GM12878 (cell line): ENCODE measurements at regions not wholly inside any gene's neighbourhood (a gene's known extent, or its start where the extent isn't known, plus 50 kb on each side); places are given as distances from the start of the nearest gene placed in this dataset.

Source experiments
- ATAC-seq: fragments of 200-7000 bp; cut with Tn5 transposase; 3 replicates; pipeline ENCODE4 v1.9.1; 2020; ENCODE audit warnings: mild to moderate bottlenecking, moderate library complexity
- BruUV-seq: library from RNA; stranded (reverse); fragments of 400-500 nt; replicated peaks from 2 replicates; lab custom pipeline; 2021; lab: Mats Ljungman, UMichigan
- CTCF ChIA-PET: fragments of 300-600 bp; sonication (Branson Sonifier 250); formaldehyde crosslinking; extraction: SDS; loops from one replicate; lab custom pipeline; 2021; ENCODE audit warnings: inconsistent platforms; lab: Yijun Ruan, JAX
- POLR2A ChIA-PET: fragments of 350-600 bp; formaldehyde crosslinking; extraction: SDS; loops from one replicate; lab custom pipeline; 2021; ENCODE audit warnings: inconsistent platforms; lab: Charles Lee
- RAD21 ChIA-PET: fragments of 300-600 bp; sonication (Branson Sonifier 250); formaldehyde crosslinking; loops from one replicate; lab custom pipeline; 2023; ENCODE audit warnings: antibody characterized with exemption; ENCODE audit not compliant: unreplicated experiment; lab: Charles Lee
- SMC1A ChIA-PET: fragments of 300-600 bp; sonication (Branson Sonifier 250); formaldehyde crosslinking; loops from one replicate; lab custom pipeline; 2023; ENCODE audit not compliant: unreplicated experiment, uncharacterized antibody; lab: Charles Lee
- DNase-seq: peaks from one replicate; pipeline ENCODE4 v3.0.0-alpha.2; 2011; ENCODE audit warnings: low read depth, low spot score
- FAIRE-seq: peaks from 3 replicates; lab custom pipeline; 2011; peaks lifted over from hg19 to GRCh38; lab: Jason Lieb, UNC
- H2AFZ ChIP-seq: 2 replicates; pipeline ENCODE4 v1.6.0; 2011; ENCODE audit warnings: low read depth, low read length, control low read depth; ENCODE audit not compliant: control insufficient read depth
- H3K27ac ChIP-seq: 2 replicates; pipeline ENCODE4 v1.5.1; 2011; ENCODE audit warnings: control low read depth; ENCODE audit not compliant: control insufficient read depth, insufficient read depth
- H3K27me3 ChIP-seq, 2 experiments: replicated peaks in 1 of 2; 2 replicates each; pipeline versions ENCODE4 v1.6.0 to v1.6.1; 2011; ENCODE audit warnings: low read length in 1 of 2; ENCODE audit not compliant: control insufficient read depth in 2 of 2, insufficient read depth in 2 of 2
- H3K36me3 ChIP-seq, 2 experiments: 2 replicates each; pipeline ENCODE4 v1.5.1; 2011; ENCODE audit warnings: low read length in 1 of 2; ENCODE audit not compliant: control insufficient read depth in 2 of 2, insufficient read depth in 2 of 2
- H3K4me1 ChIP-seq: 2 replicates; pipeline ENCODE4 v1.6.1; 2011; ENCODE audit warnings: mild to moderate bottlenecking, low read length, moderate library complexity, mixed read lengths; ENCODE audit not compliant: control insufficient read depth, insufficient read depth
- H3K4me2 ChIP-seq: 2 replicates; pipeline ENCODE4 v1.6.0; 2011; ENCODE audit warnings: control low read depth; ENCODE audit not compliant: control insufficient read depth, insufficient read depth
- H3K4me3 ChIP-seq: fragments of 200-600 bp; sonication (generic); 2 replicates; pipeline ENCODE4 v1.5.1; 2016
- H3K79me2 ChIP-seq: 2 replicates; pipeline ENCODE4 v1.6.0; 2011; ENCODE audit warnings: low read length; ENCODE audit not compliant: control insufficient read depth, insufficient read depth
- H3K9ac ChIP-seq: 2 replicates; pipeline ENCODE4 v1.8.0; 2011; ENCODE audit warnings: low read length, control low read depth, mixed read lengths; ENCODE audit not compliant: control insufficient read depth, insufficient read depth
- H3K9me3 ChIP-seq: replicated peaks from 3 replicates; pipeline ENCODE4 v1.5.1; 2011; ENCODE audit warnings: mild to moderate bottlenecking, low read length; ENCODE audit not compliant: control insufficient read depth, insufficient read depth
- H4K20me1 ChIP-seq: 2 replicates; pipeline ENCODE4 v1.6.0; 2011; ENCODE audit not compliant: control insufficient read depth, insufficient read depth
- CHD4 ChIP-seq: fragments of 200-600 bp; sonication (generic); IDR thresholded peaks from 2 replicates; pipeline ENCODE4 v1.6.1; 2016; ENCODE audit warnings: mild to moderate bottlenecking
- EED ChIP-seq: sonication (generic); IDR thresholded peaks from 2 replicates; pipeline ENCODE4 v1.6.1; 2016; ENCODE audit warnings: antibody characterized with exemption, low read depth
- EGR1 ChIP-seq, 2 experiments: IDR thresholded peaks; 1 replicate in 1 of 2; 2 replicates in 1 of 2; pipeline ENCODE4 v1.6.1; 2011 to 2012; ENCODE audit warnings: low read depth in 2 of 2, low read length in 2 of 2, borderline replicate concordance in 1 of 2, mild to moderate bottlenecking in 1 of 2, moderate library complexity in 1 of 2
- MEF2A ChIP-seq: IDR thresholded peaks from 2 replicates; pipeline ENCODE4 v1.6.1; 2011; ENCODE audit warnings: low read depth, mild to moderate bottlenecking, low read length, moderate library complexity; ENCODE audit not compliant: insufficient read depth
- RELA ChIP-seq: fragments of 450-650 bp; IDR thresholded peaks from 2 replicates; pipeline ENCODE4 v1.8.0; 2014; ENCODE audit warnings: borderline replicate concordance; ENCODE audit not compliant: partially characterized antibody
- SKIL ChIP-seq: fragments of 450-650 bp; IDR thresholded peaks from 2 replicates; pipeline ENCODE4 v1.6.1; 2017; ENCODE audit warnings: mild to moderate bottlenecking, low read depth, inconsistent platforms; ENCODE audit not compliant: poor library complexity, severe bottlenecking
- SP1 ChIP-seq: IDR thresholded peaks from one replicate; pipeline ENCODE4 v1.6.1; 2011; ENCODE audit warnings: low read depth, low read length
- SPI1 ChIP-seq: IDR thresholded peaks from 2 replicates; pipeline ENCODE4 v1.6.1; 2011; ENCODE audit warnings: low read depth, mild to moderate bottlenecking, low read length, moderate library complexity, borderline replicate concordance; ENCODE audit not compliant: insufficient read depth
- SUZ12 ChIP-seq: fragments of 200-600 bp; sonication (generic); IDR thresholded peaks from one replicate; pipeline ENCODE4 v1.6.1; 2018; ENCODE audit warnings: antibody characterized with exemption, mild to moderate bottlenecking; ENCODE audit not compliant: unreplicated experiment
- TCF12 ChIP-seq: IDR thresholded peaks from 2 replicates; pipeline ENCODE4 v1.6.1; 2011; ENCODE audit warnings: low read depth, mild to moderate bottlenecking, low read length
- YBX1 ChIP-seq: fragments of 450-650 bp; IDR thresholded peaks from 2 replicates; pipeline ENCODE4 v1.6.1; 2016; ENCODE audit warnings: antibody characterized with exemption
- ZBED1 ChIP-seq: IDR thresholded peaks from 2 replicates; pipeline ENCODE4 v1.6.1; 2016; ENCODE audit warnings: borderline replicate concordance
- ZNF274 ChIP-seq: IDR thresholded peaks from one replicate; pipeline ENCODE4 v1.8.0; 2011; ENCODE audit not compliant: insufficient read length, insufficient read depth
- WGBS: methylation state at CpG from one replicate; pipeline ENCODE4 v1.1.6; 2016; ENCODE audit warnings: low lambda C conversion rate; ENCODE audit not compliant: insufficient replicate concordance, insufficient coverage; ENCODE audit errors: missing lambda C conversion rate; 5-methylcytosine and 5-hydroxymethylcytosine counted together
- in situ Hi-C: fragments of 300-500 bp; cut with MboI; formaldehyde crosslinking; loops from 9 replicates; pipeline ENCODE4 v1.14.3; 2018; ENCODE audit warnings: mixed read lengths
- intact Hi-C: fragments of 100-400 bp; cut with micrococcal nuclease; formaldehyde crosslinking; loops from one replicate; pipeline ENCODE4 v1.14.2; 2022; ENCODE audit not compliant: unreplicated experiment
- TF ChIP-seq, protein P1 (sequence below): fragments of 450-650 bp; IDR thresholded peaks from 2 replicates; pipeline ENCODE4 v1.6.1; 2017; ENCODE audit warnings: mild to moderate bottlenecking, moderate library complexity

- TF ChIP-seq RELA (no peak), EED (no peak), SKIL (no peak)
- TF ChIP-seq, all 136 proteins: peak for 0
Observed at GRCh38 chr3:71910108-71910507, 125.2 kb upstream of the PROK2 start (continued).

- H2AFZ ChIP-seq = no peak overlapping the region
- DNase-seq (no peak), ATAC-seq (no peak), FAIRE-seq (no peak)
- ChIA-PET POLR2A (interaction anchor here (0.7 kb wide), 1 partner anchor 77 kb away, joined by 3 read pairs; no protein-coding TSS in a partner anchor), CTCF (no interaction called here), RAD21 (no interaction called here), SMC1A (interaction anchor here (0.6 kb wide), 1 partner anchor 20 kb away, joined by 3 read pairs; no protein-coding TSS in a partner anchor)
- in situ Hi-C loops = no loop called here
- no peak overlapping the region for H3K9ac ChIP-seq
- peaks cover 19% of the 10 kb centered on the region for H3K4me1 ChIP-seq
- H3K27me3 ChIP-seq = peaks cover 0 to 1% of the 10 kb centered on the region in 2 experiments; a peak in 1 of 4 replicates
- no peak overlapping the region for H3K4me3 ChIP-seq
- H4K20me1 ChIP-seq = no peaks in the 10 kb centered on the region
- intact Hi-C loops = no loop called here
- 79% methylated on average over 13 of the region's 14 CpGs for WGBS
- no peaks in the 10 kb centered on the region for H3K79me2 ChIP-seq
- H3K9me3 ChIP-seq = no peaks in the 10 kb centered on the region; the same call in 2 of the 3 replicates
- H3K27ac ChIP-seq = no peak overlapping the region
- H3K4me2 ChIP-seq = no peak overlapping the region
- no peaks in the 10 kb centered on the region for H3K36me3 ChIP-seq
- no TSS peak for BruUV-seq
- no peak for TF ChIP-seq ZBED1
- TF ChIP-seq EGR1 (IDR thresholded peaks at IDR 0.05; ENCODE audit: borderline replicate concordance in 1 of 2, low read depth in 2 of 2, low read length in 2 of 2) = no peak
- TF ChIP-seq, protein P1, sequence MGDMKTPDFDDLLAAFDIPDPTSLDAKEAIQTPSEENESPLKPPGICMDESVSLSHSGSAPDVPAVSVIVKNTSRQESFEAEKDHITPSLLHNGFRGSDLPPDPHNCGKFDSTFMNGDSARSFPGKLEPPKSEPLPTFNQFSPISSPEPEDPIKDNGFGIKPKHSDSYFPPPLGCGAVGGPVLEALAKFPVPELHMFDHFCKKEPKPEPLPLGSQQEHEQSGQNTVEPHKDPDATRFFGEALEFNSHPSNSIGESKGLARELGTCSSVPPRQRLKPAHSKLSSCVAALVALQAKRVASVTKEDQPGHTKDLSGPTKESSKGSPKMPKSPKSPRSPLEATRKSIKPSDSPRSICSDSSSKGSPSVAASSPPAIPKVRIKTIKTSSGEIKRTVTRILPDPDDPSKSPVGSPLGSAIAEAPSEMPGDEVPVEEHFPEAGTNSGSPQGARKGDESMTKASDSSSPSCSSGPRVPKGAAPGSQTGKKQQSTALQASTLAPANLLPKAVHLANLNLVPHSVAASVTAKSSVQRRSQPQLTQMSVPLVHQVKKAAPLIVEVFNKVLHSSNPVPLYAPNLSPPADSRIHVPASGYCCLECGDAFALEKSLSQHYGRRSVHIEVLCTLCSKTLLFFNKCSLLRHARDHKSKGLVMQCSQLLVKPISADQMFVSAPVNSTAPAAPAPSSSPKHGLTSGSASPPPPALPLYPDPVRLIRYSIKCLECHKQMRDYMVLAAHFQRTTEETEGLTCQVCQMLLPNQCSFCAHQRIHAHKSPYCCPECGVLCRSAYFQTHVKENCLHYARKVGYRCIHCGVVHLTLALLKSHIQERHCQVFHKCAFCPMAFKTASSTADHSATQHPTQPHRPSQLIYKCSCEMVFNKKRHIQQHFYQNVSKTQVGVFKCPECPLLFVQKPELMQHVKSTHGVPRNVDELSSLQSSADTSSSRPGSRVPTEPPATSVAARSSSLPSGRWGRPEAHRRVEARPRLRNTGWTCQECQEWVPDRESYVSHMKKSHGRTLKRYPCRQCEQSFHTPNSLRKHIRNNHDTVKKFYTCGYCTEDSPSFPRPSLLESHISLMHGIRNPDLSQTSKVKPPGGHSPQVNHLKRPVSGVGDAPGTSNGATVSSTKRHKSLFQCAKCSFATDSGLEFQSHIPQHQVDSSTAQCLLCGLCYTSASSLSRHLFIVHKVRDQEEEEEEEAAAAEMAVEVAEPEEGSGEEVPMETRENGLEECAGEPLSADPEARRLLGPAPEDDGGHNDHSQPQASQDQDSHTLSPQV = no peak
- no peak for TF ChIP-seq CHD4
- TF ChIP-seq MEF2A = no peak
- no peak for TF ChIP-seq ZNF274
- no peak for TF ChIP-seq SUZ12
- TF ChIP-seq SP1 = no peak
- TF ChIP-seq SPI1 = no peak
- no peak for TF ChIP-seq TCF12
- no peak for TF ChIP-seq YBX1
Observed at GRCh38 chr3:71907996-71908395, 123.0 kb upstream of the PROK2 start.
